ENCODE measurements at regions not wholly inside any gene's neighbourhood (a gene's known extent, or its start where the extent isn't known, plus 50 kb on each side); places are given as distances from the start of the nearest gene placed in this dataset.

DNA sequence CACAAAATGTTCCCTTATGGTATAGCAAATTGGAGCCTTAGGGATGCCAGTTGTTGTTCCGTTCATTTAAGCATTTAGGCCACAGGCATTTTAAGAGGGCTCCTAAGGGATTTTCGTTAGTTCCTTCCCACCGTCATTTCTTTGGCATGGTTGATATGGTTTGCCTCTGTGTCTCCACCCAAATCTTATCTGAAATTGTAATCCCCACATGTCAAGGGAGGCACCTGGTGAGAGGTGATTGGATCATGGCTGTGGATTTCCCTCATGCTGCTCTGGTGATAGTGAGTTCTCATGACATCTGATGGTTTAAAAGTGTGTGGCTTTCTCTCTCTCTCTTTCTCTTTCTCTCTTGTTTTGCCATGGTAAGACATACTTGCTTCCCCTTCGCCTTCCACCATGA is 104.1 kb downstream of the ASB9 start (continued):
- TF ChIP-seq ATF2 (CRISPR knock-in tag; IDR thresholded peaks at IDR 0.05) = no peak
- TF ChIP-seq CHD7 (IDR thresholded peaks at IDR 0.05; ENCODE audit: low read depth, low read length) = no peak
- no peak for TF ChIP-seq ZNF140 (CRISPR knock-in tag; IDR thresholded peaks at IDR 0.05)
- TF ChIP-seq PCBP2 (IDR thresholded peaks at IDR 0.05; ENCODE audit: low read depth, low read length, poor library complexity, severe bottlenecking) = no peak
- peak; percentile 78; the same call in 1 of the 2 replicates for TF ChIP-seq CC2D1A (IDR thresholded peaks at IDR 0.05)
- TF ChIP-seq PML (IDR thresholded peaks at IDR 0.05; ENCODE audit: low read length) = peak; percentile 95
- no peak for TF ChIP-seq E2F5 (CRISPR knock-in tag; IDR thresholded peaks at IDR 0.05)
- TF ChIP-seq NFIC (IDR thresholded peaks at IDR 0.05) = peak; percentile 79
- TF ChIP-seq SMC3 (conservative IDR thresholded peaks at IDR 0.05; ENCODE audit: insufficient read depth, low read depth, low read length) = no peak
- no peak for TF ChIP-seq GTF3C2 (IDR thresholded peaks at IDR 0.05; ENCODE audit: borderline replicate concordance, extremely low read depth, insufficient read length)
- no peak for TF ChIP-seq FUS (optimal IDR thresholded peaks at IDR 0.05; ENCODE audit: low read depth, low read length)

All from K562 (cell line).